Endothelial cell of umbilical vein (primary cell): ENCODE measurements at regions not wholly inside any gene's neighbourhood (a gene's known extent, or its start where the extent isn't known, plus 50 kb on each side); places are given as distances from the start of the nearest gene placed in this dataset.

Source experiments
- BruUV-seq: library from RNA; stranded (reverse); fragments of 400-500 nt; replicated peaks from 2 replicates; lab custom pipeline; 2021; lab: Mats Ljungman, UMichigan
- CTCF ChIA-PET: fragments of 300-600, 350-600 bp; sonication (Branson Sonifier 250); formaldehyde crosslinking; loops from one replicate; lab custom pipeline; 2021; ENCODE audit warnings: antibody characterized with exemption, inconsistent platforms; lab: Charles Lee
- POLR2A ChIA-PET: fragments of 300-600, 350-600 bp; sonication (Branson Sonifier 250); formaldehyde crosslinking; loops from one replicate; lab custom pipeline; 2021; ENCODE audit warnings: antibody characterized with exemption, inconsistent platforms; lab: Charles Lee
- DNase-seq: peaks from one replicate; pipeline ENCODE4 v3.0.0-alpha.2; 2011; ENCODE audit warnings: low read depth, low spot score
- FAIRE-seq: peaks from 2 replicates; lab custom pipeline; 2011; peaks lifted over from hg19 to GRCh38; lab: Jason Lieb, UNC
- H2AFZ ChIP-seq: 2 replicates; pipeline ENCODE4 v1.6.0; 2012; ENCODE audit warnings: low read depth, low read length, control low read depth, inconsistent platforms
- H3K27ac ChIP-seq: 2 replicates; pipeline ENCODE4 v1.5.1; 2011; ENCODE audit warnings: low read depth, mild to moderate bottlenecking, control low read depth, low read length, moderate library complexity; ENCODE audit not compliant: insufficient read depth
- H3K27me3 ChIP-seq, 2 experiments: 2 replicates each; pipeline versions ENCODE4 v1.6.0 to v1.6.1; 2011; ENCODE audit warnings: low read length in 2 of 2, mixed read lengths in 1 of 2; ENCODE audit not compliant: control insufficient read depth in 2 of 2, insufficient read depth in 2 of 2
- H3K36me3 ChIP-seq, 2 experiments: 2 replicates in 1 of 2; 3 replicates in 1 of 2; pipeline ENCODE4 v1.5.1; 2011; ENCODE audit warnings: low read length in 2 of 2, mild to moderate bottlenecking in 1 of 2, moderate library complexity in 1 of 2; ENCODE audit not compliant: control insufficient read depth in 2 of 2, insufficient read depth in 2 of 2; ENCODE audit errors: extremely low read depth in 1 of 2
- H3K4me1 ChIP-seq: 3 replicates; pipeline ENCODE4 v1.5.1; 2011; ENCODE audit warnings: mild to moderate bottlenecking, low read length; ENCODE audit not compliant: control insufficient read depth, insufficient read depth; ENCODE audit errors: extremely low read depth
- H3K4me2 ChIP-seq: 2 replicates; pipeline ENCODE4 v1.6.1; 2011; ENCODE audit warnings: low read length, control low read depth, mixed read lengths; ENCODE audit not compliant: insufficient read depth
- H3K4me3 ChIP-seq, 3 experiments: fragments of 200-600 bp in 1 of 3; sonication (generic), shearing (Covaris generic) in 1 of 3; replicated peaks in 1 of 3; 2 replicates each; pipeline ENCODE4 v1.5.1; 2011 to 2016; ENCODE audit warnings: control low read depth in 3 of 3, low read length in 3 of 3, mild to moderate bottlenecking in 2 of 3, inconsistent platforms in 1 of 3, low read depth in 1 of 3, moderate library complexity in 1 of 3; ENCODE audit not compliant: insufficient read depth in 1 of 3
- H3K79me2 ChIP-seq: 2 replicates; pipeline ENCODE4 v1.6.0; 2012; ENCODE audit warnings: low read length, inconsistent platforms; ENCODE audit not compliant: control insufficient read depth, insufficient read depth
- H3K9ac ChIP-seq: replicated peaks from 2 replicates; pipeline ENCODE3; 2011; ENCODE audit warnings: low read length, control low read depth; ENCODE audit not compliant: insufficient read depth; ENCODE audit errors: extremely low read depth
- H3K9me1 ChIP-seq: replicated peaks from 3 replicates; pipeline ENCODE4 v1.6.0; 2011; ENCODE audit warnings: mild to moderate bottlenecking, low read length; ENCODE audit not compliant: control insufficient read depth, insufficient read depth; ENCODE audit errors: extremely low read depth
- H3K9me3 ChIP-seq: replicated peaks from 2 replicates; pipeline ENCODE4 v1.5.1; 2012; ENCODE audit warnings: low read length, inconsistent platforms; ENCODE audit not compliant: control insufficient read depth, insufficient read depth
- H4K20me1 ChIP-seq: replicated peaks from 2 replicates; pipeline ENCODE3; 2011; ENCODE audit warnings: mild to moderate bottlenecking, low read length; ENCODE audit not compliant: control insufficient read depth, insufficient read depth; ENCODE audit errors: extremely low read depth
- CTCF ChIP-seq, 2 donors: IDR thresholded peaks; 1 replicate in 1 of 2; 2 replicates in 1 of 2; pipeline ENCODE4 v1.5.1; 2011; ENCODE audit warnings: low read length in 2 of 2, mild to moderate bottlenecking in 2 of 2, moderate library complexity in 2 of 2, control low read depth in 1 of 2, inconsistent platforms in 1 of 2, low read depth in 1 of 2; ENCODE audit not compliant: insufficient read depth in 1 of 2; ENCODE audit errors: extremely low read depth in 1 of 2
- EZH2 ChIP-seq: IDR thresholded peaks from 2 replicates; pipeline ENCODE4 v1.6.1; 2012; ENCODE audit warnings: borderline replicate concordance, low read depth, mild to moderate bottlenecking, moderate library complexity, low read length, inconsistent platforms; ENCODE audit not compliant: severe bottlenecking
- FOS ChIP-seq: IDR thresholded peaks from 2 replicates; pipeline ENCODE4 v1.6.1; 2011; ENCODE audit warnings: mild to moderate bottlenecking, low read length, moderate library complexity, borderline replicate concordance; ENCODE audit not compliant: insufficient read depth
- GATA2 ChIP-seq: IDR thresholded peaks from 2 replicates; pipeline ENCODE4 v1.7.0; 2011; ENCODE audit warnings: low read depth, mild to moderate bottlenecking, moderate library complexity, mixed read lengths, low read length; ENCODE audit not compliant: insufficient read length, insufficient read depth
- JUN ChIP-seq: IDR thresholded peaks from 2 replicates; pipeline ENCODE4 v1.6.1; 2011; ENCODE audit warnings: borderline replicate concordance, low read depth; ENCODE audit not compliant: insufficient read length, insufficient read depth
- MAX ChIP-seq: IDR thresholded peaks from 2 replicates; pipeline ENCODE4 v1.6.1; 2011; ENCODE audit not compliant: insufficient read depth, insufficient read length
- MYC ChIP-seq: IDR thresholded peaks from one replicate; pipeline ENCODE4 v1.6.1; 2011; ENCODE audit warnings: mild to moderate bottlenecking, low read depth, low read length
- POLR2A ChIP-seq: IDR thresholded peaks from 2 replicates; pipeline ENCODE4 v1.6.1; 2012; ENCODE audit warnings: low read depth, mild to moderate bottlenecking, control low read depth, low read length
- POLR2AphosphoS5 ChIP-seq: IDR thresholded peaks from 2 replicates; pipeline ENCODE4 v1.6.1; 2012; ENCODE audit warnings: low read depth, mild to moderate bottlenecking, control low read depth, low read length, moderate library complexity; ENCODE audit not compliant: insufficient read depth
- dilution Hi-C: fragments of 300-500 bp; cut with MboI; formaldehyde crosslinking; loops from one replicate; pipeline ENCODE4 v1.15.0; 2019; ENCODE audit warnings: low sequenced_read_pairs; ENCODE audit not compliant: extremely low pct_ligation_motif_present
- intact Hi-C: fragments of 100-400 bp; cut with micrococcal nuclease; formaldehyde crosslinking; loops from one replicate; pipeline ENCODE4 v1.10.0; 2022

GRCh38 chr4:38392223-38392855 is 271.7 kb upstream of the KLF3 start:
- POLR2A ChIA-PET: no interaction called here
- CTCF ChIA-PET: no interaction called here

More at GRCh38 chr4:38392223-38392855, 271.7 kb upstream of the KLF3 start:
- H2AFZ ChIP-seq: no peak overlapping the region
- no TSS peak for BruUV-seq
- H3K27me3 ChIP-seq: peaks cover 2 to 8% of the 10 kb centered on the region in 2 experiments
- H3K9ac ChIP-seq: no peak overlapping the region
- no peaks in the 10 kb centered on the region for H3K9me1 ChIP-seq
- no peak overlapping the region for H3K4me3 ChIP-seq
- FAIRE-seq (no peak), DNase-seq (no peak)
- no peaks in the 10 kb centered on the region for H3K36me3 ChIP-seq
- H3K9me3 ChIP-seq: no peaks in the 10 kb centered on the region
- intact Hi-C loops: no loop called here
- H4K20me1 ChIP-seq: no peaks in the 10 kb centered on the region
- H3K4me1 ChIP-seq: no peaks in the 10 kb centered on the region
- no peak overlapping the region for H3K27ac ChIP-seq
- dilution Hi-C loops: no loop called here
- H3K4me2 ChIP-seq: no peak overlapping the region
- no peaks in the 10 kb centered on the region for H3K79me2 ChIP-seq
- TF ChIP-seq MAX (no peak), JUN (no peak), CTCF (IDR thresholded peaks at IDR 0.05; ENCODE audit: extremely low read depth in 1 of 2, insufficient read depth in 1 of 2, low read depth in 1 of 2, low read length in 2 of 2) (no peak), POLR2A (no peak), POLR2AphosphoS5 (no peak), GATA2 (no peak), EZH2 (no peak), MYC (no peak), FOS (no peak)
